Mesodermal cell (in vitro differentiated cells): ENCODE measurements at regions not wholly inside any gene's neighbourhood (a gene's known extent, or its start where the extent isn't known, plus 50 kb on each side); places are given as distances from the start of the nearest gene placed in this dataset.

Experiments used
- H3K27ac ChIP-seq: 2 replicates; pipeline ENCODE4 v1.7.0; 2013; ENCODE audit warnings: mild to moderate bottlenecking, low read depth, low read length, moderate library complexity; ENCODE audit not compliant: severe bottlenecking
- H3K36me3 ChIP-seq: 2 replicates; pipeline ENCODE4 v1.7.1; 2013; ENCODE audit warnings: mild to moderate bottlenecking, low read length, moderate library complexity; ENCODE audit not compliant: control insufficient read depth, insufficient read depth
- H3K4me1 ChIP-seq: one replicate; pipeline ENCODE4 v1.7.1; 2013; ENCODE audit warnings: mild to moderate bottlenecking, low read length; ENCODE audit not compliant: insufficient read depth, control insufficient read depth, poor library complexity, severe bottlenecking
- H3K4me3 ChIP-seq: 2 replicates; pipeline ENCODE4 v1.7.0; 2013; ENCODE audit warnings: low read length, control low read depth, mild to moderate bottlenecking; ENCODE audit not compliant: insufficient read depth, poor library complexity, severe bottlenecking; ENCODE audit errors: extremely low read depth
- H3K9me3 ChIP-seq: 2 replicates; pipeline ENCODE4 v1.7.1; 2013; ENCODE audit warnings: mild to moderate bottlenecking, low read length, moderate library complexity; ENCODE audit not compliant: control insufficient read depth
- WGBS, 2 experiments: methylation state at CpG; one replicate each; pipeline ENCODE4 v1.1.5; 2013; ENCODE audit warnings: missing lambda C conversion rate in 2 of 2; ENCODE audit not compliant: insufficient coverage in 2 of 2; 5-methylcytosine and 5-hydroxymethylcytosine counted together

DNA sequence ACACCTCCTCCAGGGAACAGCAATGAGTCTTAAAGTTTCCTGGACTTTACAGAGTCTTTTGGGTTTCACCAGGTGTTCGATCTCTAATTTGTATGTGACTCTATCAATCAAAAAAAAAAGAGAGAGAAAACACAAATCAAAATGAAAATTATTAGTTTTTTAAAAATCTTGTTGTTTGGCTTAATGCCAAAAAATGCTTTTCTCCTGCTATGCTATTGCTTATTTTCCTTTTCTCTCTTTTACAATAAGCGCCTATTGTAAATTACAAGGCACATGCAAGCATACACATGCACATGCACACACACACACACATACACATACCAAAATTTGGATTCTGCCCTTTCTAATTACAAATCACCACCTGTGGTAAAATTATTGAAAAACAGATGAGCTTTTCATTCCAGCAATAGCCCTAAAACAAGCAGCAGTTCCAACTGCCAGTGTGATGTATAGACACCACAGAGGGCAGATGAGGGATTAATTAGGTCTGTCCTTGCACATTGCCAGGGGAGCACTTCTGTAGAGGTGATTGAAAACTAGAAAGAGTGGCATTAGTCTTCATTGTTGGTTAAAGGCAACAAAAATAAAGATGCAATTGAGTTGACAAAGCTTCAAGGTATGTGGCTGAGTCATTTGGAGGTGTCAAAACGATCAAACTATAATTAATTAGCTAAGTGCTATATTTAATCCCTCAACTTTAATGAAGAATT lies 631.7 kb downstream of the TFAP2B start:
- 100% methylated on average over 1 of the region's 3 CpGs; no CpG with 5 or more reads in 1 of the 2 experiments for WGBS, 2 experiments
- H3K27ac ChIP-seq = no peak overlapping the region
- no peaks in the 10 kb centered on the region for H3K4me1 ChIP-seq

DNA sequence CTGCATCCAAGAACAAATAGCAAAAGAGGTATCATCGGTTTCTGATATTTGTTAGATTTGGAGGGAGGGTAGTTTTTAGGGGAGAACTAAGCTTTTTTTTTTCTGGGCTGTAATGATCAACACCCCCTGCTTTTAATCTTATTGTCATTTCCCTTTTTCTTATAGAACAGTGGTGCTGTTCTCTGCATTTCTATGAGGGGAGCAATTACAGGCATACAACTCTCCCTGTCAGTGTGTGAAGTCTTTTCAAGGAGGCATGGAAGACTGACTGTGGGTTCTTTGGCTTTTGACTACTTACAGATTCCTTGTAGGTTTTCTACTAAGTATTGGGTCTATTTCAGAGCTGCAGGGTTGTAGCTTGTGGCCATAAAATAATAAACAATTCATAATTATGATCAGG lies 632.3 kb downstream of the TFAP2B start:
- no peaks in the 10 kb centered on the region for H3K4me1 ChIP-seq
- no peaks in the 10 kb centered on the region for H3K9me3 ChIP-seq
- WGBS, 2 experiments = no CpG with 5 or more reads among the region's 1 CpG
- no peak overlapping the region for H3K4me3 ChIP-seq
- no peaks in the 10 kb centered on the region for H3K36me3 ChIP-seq
- no peak overlapping the region for H3K27ac ChIP-seq

More for the DNA sequence above, 631.7 kb downstream of the TFAP2B start:
- Histone ChIP-seq H3K4me3 (no peak overlapping the region), H3K36me3 (no peaks in the 10 kb centered on the region), H3K9me3 (no peaks in the 10 kb centered on the region)

DNA sequence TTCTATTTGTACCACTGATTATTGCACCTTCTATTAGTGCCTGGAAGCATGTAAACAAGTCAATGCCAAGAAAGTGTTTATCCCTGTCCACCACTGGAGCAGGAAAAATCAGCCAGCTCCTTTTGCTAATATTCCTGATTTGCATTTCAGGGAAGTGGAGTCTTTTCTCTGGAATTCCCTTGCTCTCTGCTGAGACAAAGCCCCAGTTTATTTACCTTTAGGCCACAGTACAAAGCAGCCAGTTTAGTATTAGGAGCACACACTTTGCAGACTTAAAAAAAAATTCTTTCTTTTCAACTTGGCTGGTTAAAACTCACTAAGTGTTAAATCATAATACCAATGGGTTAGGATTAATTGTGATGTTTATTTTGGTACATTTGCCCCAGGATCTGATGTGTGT lies 631.1 kb downstream of the PKHD1 start:
- H3K4me1 ChIP-seq = no peaks in the 10 kb centered on the region
- H3K27ac ChIP-seq = no peak overlapping the region
- H3K9me3 ChIP-seq = no peaks in the 10 kb centered on the region
- no peak overlapping the region for H3K4me3 ChIP-seq
- H3K36me3 ChIP-seq = no peaks in the 10 kb centered on the region

DNA sequence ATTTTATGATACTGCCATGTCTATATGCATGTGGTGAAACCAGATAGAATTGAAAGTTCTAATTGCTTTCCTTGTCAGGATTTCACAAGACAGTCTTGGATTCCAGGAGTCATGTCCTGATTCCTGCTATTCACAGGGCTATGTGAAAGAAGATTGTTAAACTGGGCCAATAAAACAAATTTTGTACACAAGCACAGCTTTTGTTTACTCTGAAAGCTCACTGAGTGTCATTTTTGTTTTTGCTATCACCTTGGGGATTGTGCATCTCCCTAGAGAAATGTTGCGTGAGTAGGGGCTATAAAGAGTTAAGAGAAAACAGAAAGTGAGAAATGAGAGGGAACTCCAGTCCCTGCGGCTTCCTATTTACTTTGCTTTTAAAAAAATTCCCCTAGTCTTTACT lies 627.5 kb downstream of the PKHD1 start:
- no peaks in the 10 kb centered on the region for H3K36me3 ChIP-seq
- H3K27ac ChIP-seq = no peak overlapping the region
- no peaks in the 10 kb centered on the region for H3K4me1 ChIP-seq
- no peaks in the 10 kb centered on the region for H3K9me3 ChIP-seq
- WGBS, 2 experiments = no CpG with 5 or more reads among the region's 2 CpGs
- H3K4me3 ChIP-seq = no peak overlapping the region

DNA sequence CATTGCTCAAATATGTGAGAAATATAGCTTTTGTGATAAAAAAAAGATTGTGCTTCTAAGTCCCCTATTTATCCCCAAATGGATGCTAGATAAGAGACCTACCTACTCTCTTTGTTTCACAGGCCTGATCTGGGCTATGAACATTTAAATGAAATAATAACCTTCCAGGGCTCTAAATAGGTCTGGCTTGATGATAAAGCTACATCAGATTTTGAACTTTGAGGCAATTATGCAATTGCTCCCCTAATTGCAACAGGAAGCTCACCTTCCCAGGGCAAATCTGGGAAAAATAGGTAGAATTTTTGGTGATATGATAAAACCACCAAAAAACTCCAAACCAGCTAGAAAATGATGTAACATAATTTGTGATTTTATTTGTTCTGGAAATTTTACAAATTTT lies 624.5 kb downstream of the PKHD1 start:
- Histone ChIP-seq H3K4me1 (no peaks in the 10 kb centered on the region), H3K36me3 (no peaks in the 10 kb centered on the region), H3K27ac (no peak overlapping the region), H3K9me3 (no peaks in the 10 kb centered on the region), H3K4me3 (no peak overlapping the region)

DNA sequence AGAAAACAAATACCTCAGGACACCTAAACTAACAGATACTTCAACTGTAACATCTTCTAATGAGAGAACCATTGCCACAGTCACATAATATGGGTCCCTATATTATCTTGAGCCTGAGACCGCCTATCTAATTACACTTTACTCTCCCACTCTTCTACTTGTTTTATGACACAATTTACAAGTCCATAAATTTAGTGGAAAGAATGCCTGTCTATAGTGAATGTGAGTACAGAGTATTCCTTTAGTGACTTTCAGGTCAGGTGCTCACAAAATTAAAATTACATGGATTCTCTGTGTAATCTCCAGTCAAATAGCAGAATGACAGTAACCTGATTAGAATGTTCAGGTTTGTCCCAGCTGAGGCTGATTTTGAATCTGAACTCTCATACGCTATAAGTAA lies 624.1 kb downstream of the PKHD1 start:
- no peak overlapping the region for H3K27ac ChIP-seq
- H3K9me3 ChIP-seq = no peaks in the 10 kb centered on the region
- no peak overlapping the region for H3K4me3 ChIP-seq
- H3K4me1 ChIP-seq = no peaks in the 10 kb centered on the region
- H3K36me3 ChIP-seq = no peaks in the 10 kb centered on the region
- WGBS, 2 experiments = no CpG with 5 or more reads among the region's 2 CpGs

DNA sequence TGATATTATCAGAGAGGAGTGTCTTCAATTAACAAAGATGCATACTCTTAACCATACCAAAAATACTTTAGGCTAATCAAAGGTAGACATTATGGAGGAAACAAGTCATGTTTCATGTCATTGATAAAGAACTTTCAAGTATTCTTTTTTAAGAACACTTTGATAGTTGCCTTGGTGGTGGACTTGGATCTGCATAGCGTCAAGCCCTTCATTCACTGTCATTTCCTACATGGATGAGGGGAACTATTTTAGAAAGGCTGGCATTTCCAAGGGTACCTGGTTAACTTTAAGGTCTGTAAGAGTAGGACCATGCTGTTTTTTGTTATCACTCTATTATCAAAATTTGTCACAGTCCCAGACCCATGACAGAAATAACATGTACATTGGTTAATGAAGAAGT lies 622.5 kb downstream of the PKHD1 start:
- Histone ChIP-seq H3K27ac (no peak overlapping the region), H3K36me3 (no peaks in the 10 kb centered on the region), H3K4me3 (no peak overlapping the region), H3K9me3 (no peaks in the 10 kb centered on the region), H3K4me1 (no peaks in the 10 kb centered on the region)
- WGBS, 2 experiments = 100% methylated on average over 1 of the region's 1 CpG; no CpG with 5 or more reads in 1 of the 2 experiments

DNA sequence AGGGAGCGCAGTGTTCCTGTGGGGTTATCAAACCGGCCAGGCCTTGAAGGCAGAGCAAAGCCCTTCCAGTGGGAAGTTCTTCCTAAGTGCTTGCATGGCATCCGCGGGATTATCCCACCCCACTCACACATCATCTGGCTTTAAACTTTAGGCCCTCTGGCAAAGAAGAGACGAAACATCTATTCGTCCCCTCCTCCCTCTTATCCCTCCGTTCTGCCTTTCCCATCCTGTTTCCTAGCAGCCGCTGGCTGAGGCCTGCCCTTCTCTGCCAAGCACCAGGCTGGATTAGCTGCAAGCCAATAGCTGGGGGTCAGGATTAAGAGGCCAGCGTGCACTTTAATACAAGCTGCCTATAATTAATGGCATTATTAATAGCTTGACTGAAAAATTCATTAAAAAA lies 621.0 kb downstream of the PKHD1 start:
- no peaks in the 10 kb centered on the region for H3K9me3 ChIP-seq
- no peak overlapping the region for H3K4me3 ChIP-seq
- H3K27ac ChIP-seq = no peak overlapping the region
- no peaks in the 10 kb centered on the region for H3K36me3 ChIP-seq
- no peaks in the 10 kb centered on the region for H3K4me1 ChIP-seq
- WGBS, 2 experiments = 87 to 88% methylated on average over 5 to 7 of the region's 9 CpGs

DNA sequence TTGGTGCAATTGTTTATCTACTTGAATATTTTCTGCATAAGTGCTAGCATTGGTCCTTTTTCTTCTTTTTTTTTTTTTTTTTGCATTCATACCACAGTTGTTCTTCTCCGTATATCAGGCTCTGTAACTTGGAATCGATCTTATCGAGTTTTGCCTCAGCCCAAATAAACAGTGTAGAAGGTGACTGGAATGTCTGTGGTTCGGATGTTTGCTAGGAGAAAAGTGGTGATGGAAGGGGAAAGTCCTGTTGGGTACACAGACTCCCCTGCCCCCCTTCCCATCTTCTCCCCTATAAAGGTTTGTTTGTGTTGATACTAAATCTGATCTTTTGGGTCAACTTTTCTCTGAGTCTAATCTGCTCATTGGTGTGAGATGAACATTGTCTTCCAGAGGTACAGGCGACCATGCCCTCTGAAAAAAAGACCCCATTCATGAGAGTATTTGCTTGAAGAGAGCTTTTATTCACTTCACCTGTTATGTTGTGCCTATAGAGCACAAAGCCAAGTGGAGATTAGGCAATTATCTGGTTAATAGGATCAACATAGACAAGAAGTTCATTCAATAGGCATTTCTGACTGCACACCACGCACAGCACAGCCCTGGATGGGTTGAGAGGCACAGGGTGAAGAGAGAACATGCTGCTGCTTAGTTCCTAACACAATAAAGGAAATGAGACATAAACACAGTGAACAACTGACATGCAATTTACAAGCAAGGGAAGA lies 620.0 kb downstream of the PKHD1 start:
- H3K4me1 ChIP-seq = no peaks in the 10 kb centered on the region
- H3K4me3 ChIP-seq = no peak overlapping the region
- 80% methylated on average over 3 of the region's 6 CpGs; no CpG with 5 or more reads in 1 of the 2 experiments for WGBS, 2 experiments
- no peak overlapping the region for H3K27ac ChIP-seq
- no peaks in the 10 kb centered on the region for H3K36me3 ChIP-seq
- no peaks in the 10 kb centered on the region for H3K9me3 ChIP-seq

DNA sequence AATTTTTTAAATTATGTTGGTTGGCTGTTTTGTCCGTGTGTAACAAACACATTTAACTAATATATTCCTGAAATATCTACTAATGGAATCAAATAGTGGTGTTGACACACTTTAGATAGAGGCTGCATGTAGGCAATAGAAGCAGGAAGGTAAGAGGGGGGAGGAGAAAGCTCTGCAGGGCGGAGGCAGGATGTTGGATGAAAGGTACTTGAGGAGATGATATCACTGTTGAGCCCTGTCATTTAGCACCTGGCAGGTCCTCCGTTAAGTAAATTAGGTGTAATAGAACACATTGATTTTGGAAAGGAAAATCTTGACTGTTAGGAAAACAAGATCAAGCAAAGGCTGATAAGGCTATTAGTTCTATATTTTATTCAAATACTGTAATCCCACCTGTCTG lies 618.7 kb downstream of the PKHD1 start:
- 88% methylated on average over 1 of the region's 3 CpGs; no CpG with 5 or more reads in 1 of the 2 experiments for WGBS, 2 experiments
- H3K4me1 ChIP-seq = no peaks in the 10 kb centered on the region
- H3K9me3 ChIP-seq = no peaks in the 10 kb centered on the region
- H3K36me3 ChIP-seq = no peaks in the 10 kb centered on the region
- H3K27ac ChIP-seq = no peak overlapping the region
- H3K4me3 ChIP-seq = no peak overlapping the region

DNA sequence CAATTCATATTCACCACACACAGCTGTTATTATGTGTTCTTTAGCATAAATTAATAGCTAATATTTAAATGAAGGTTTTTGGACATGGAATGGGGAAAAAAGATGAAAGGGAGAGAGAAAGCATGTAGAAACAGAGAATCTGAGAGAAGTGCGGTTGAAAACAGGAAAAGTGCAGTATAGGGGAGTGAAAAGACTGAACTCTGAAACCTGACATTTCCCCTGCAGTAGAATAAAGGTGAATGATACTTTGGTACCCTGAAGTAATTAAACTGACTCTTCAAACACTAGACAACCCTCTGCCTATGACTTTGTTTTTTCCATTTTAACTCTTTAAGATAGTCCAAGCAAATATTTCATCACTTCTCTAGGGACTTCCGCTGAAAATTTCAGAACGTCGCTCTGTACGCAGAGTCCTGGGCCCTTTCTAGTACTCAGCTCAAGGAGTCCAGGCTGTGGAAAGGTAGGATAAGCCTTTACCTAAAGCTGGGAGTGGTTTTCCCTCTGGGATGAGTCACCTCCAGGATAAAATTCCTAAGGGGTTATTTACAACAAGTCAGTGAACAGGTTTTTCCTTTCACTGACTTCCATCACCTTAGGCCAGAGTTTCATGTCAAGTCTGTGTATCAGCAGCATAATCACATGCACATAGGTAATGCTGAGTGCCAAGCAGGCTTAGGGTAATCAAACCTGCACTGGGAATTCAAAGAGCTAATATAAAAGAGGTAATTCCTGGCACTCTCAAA lies 614.5 kb downstream of the PKHD1 start:
- WGBS, 2 experiments = 86 to 100% methylated on average over 1 to 2 of the region's 5 CpGs
- Histone ChIP-seq H3K4me1 (no peaks in the 10 kb centered on the region), H3K4me3 (no peak overlapping the region), H3K9me3 (no peaks in the 10 kb centered on the region), H3K27ac (no peak overlapping the region), H3K36me3 (no peaks in the 10 kb centered on the region)
